Fibroblast of pulmonary artery (primary cell): ENCODE measurements at regions not wholly inside any gene's neighbourhood (a gene's known extent, or its start where the extent isn't known, plus 50 kb on each side); places are given as distances from the start of the nearest gene placed in this dataset.

Experiments
- DNase-seq: peaks from one replicate; pipeline ENCODE4 v3.0.0-alpha.2; 2010; ENCODE audit warnings: low read depth
- H3K4me3 ChIP-seq: replicated peaks from 2 replicates; pipeline ENCODE4 v1.5.1; 2011; ENCODE audit warnings: low read depth, mild to moderate bottlenecking, control low read depth, low read length, moderate library complexity
- CTCF ChIP-seq: IDR thresholded peaks from 2 replicates; pipeline ENCODE4 v1.5.1; 2011; ENCODE audit warnings: mild to moderate bottlenecking, control low read depth, low read length, inconsistent platforms; ENCODE audit errors: missing control alignments

- H3K4me3 ChIP-seq: no peak overlapping the region
- peak; percentile 59 for DNase-seq
- TF ChIP-seq CTCF: no peak
Observed at GRCh38 chr1:219293410-219293809, 119.7 kb downstream of the LYPLAL1 start.

- no peak overlapping the region for H3K4me3 ChIP-seq
- no peak for TF ChIP-seq CTCF
- no peak for DNase-seq
Observed at GRCh38 chr1:219292999-219293398, 119.3 kb downstream of the LYPLAL1 start.

GRCh38 chr1:219292341-219292740, 118.7 kb downstream of the LYPLAL1 start:
- no peak for TF ChIP-seq CTCF

GRCh38 chr1:219289171-219289570, 115.5 kb downstream of the LYPLAL1 start:
- no peak for TF ChIP-seq CTCF
- no peak for DNase-seq
- H3K4me3 ChIP-seq: no peak overlapping the region

More at GRCh38 chr1:219292341-219292740, 118.7 kb downstream of the LYPLAL1 start:
- DNase-seq: no peak
- H3K4me3 ChIP-seq: no peak overlapping the region

GRCh38 chr1:219283541-219283940, 109.9 kb downstream of the LYPLAL1 start:
- TF ChIP-seq CTCF: no peak
- H3K4me3 ChIP-seq: no peak overlapping the region
- no peak for DNase-seq

- no peak for DNase-seq
- no peak overlapping the region for H3K4me3 ChIP-seq
- TF ChIP-seq CTCF: no peak
Observed at GRCh38 chr1:219281831-219282230, 108.2 kb downstream of the LYPLAL1 start.

GRCh38 chr1:219279017-219279770, 105.5 kb downstream of the LYPLAL1 start:
- TF ChIP-seq CTCF: no peak
- peak; percentile 69 for DNase-seq

More at GRCh38 chr1:219279017-219279770, 105.5 kb downstream of the LYPLAL1 start:
- H3K4me3 ChIP-seq: no peak overlapping the region
